H9 (cell line): ENCODE measurements at regions not wholly inside any gene's neighbourhood (a gene's known extent, or its start where the extent isn't known, plus 50 kb on each side); places are given as distances from the start of the nearest gene placed in this dataset.

Experiments used
- DNase-seq: peaks from one replicate; pipeline ENCODE4 v3.0.0-alpha.2; 2017
- H2AFZ ChIP-seq: one replicate; pipeline ENCODE4 v1.6.1; 2013; ENCODE audit warnings: mild to moderate bottlenecking, low read length, control low read depth, moderate library complexity
- H2AK5ac ChIP-seq: 2 replicates; pipeline ENCODE4 v1.6.1; 2013; ENCODE audit warnings: low read length, control low read depth, mixed read lengths; ENCODE audit not compliant: insufficient read length
- H2BK120ac ChIP-seq: one replicate; pipeline ENCODE4 v1.6.1; 2013; ENCODE audit warnings: low read depth, mild to moderate bottlenecking, low read length, control low read depth, inconsistent platforms; ENCODE audit not compliant: poor library complexity, severe bottlenecking
- H2BK12ac ChIP-seq: 2 replicates; pipeline ENCODE4 v1.6.1; 2013; ENCODE audit warnings: low read length, control low read depth, mixed read lengths, low read depth; ENCODE audit not compliant: insufficient read length
- H2BK15ac ChIP-seq: 2 replicates; pipeline ENCODE4 v1.6.1; 2013; ENCODE audit warnings: low read depth, low read length, control low read depth
- H2BK20ac ChIP-seq: one replicate; pipeline ENCODE4 v1.6.1; 2013; ENCODE audit warnings: low read depth, mild to moderate bottlenecking, low read length, control low read depth, inconsistent platforms; ENCODE audit not compliant: poor library complexity, severe bottlenecking
- H2BK5ac ChIP-seq: 2 replicates; pipeline ENCODE4 v1.6.1; 2013; ENCODE audit warnings: low read length, control low read depth, mixed read lengths; ENCODE audit not compliant: insufficient read length
- H3K14ac ChIP-seq: 2 replicates; pipeline ENCODE4 v1.6.1; 2013; ENCODE audit warnings: low read length, control low read depth; ENCODE audit not compliant: insufficient read depth
- H3K18ac ChIP-seq: 2 replicates; pipeline ENCODE4 v1.6.1; 2013; ENCODE audit warnings: low read depth, mild to moderate bottlenecking, mixed read lengths, low read length, control low read depth; ENCODE audit not compliant: insufficient read length
- H3K23ac ChIP-seq: 2 replicates; pipeline ENCODE4 v1.6.1; 2013; ENCODE audit warnings: low read length, control low read depth, mixed read lengths, low read depth; ENCODE audit not compliant: insufficient read length
- H3K23me2 ChIP-seq: 2 replicates; pipeline ENCODE4 v1.6.1; 2013; ENCODE audit warnings: low read depth, mild to moderate bottlenecking, mixed read lengths, low read length, control low read depth; ENCODE audit not compliant: insufficient read length, poor library complexity, severe bottlenecking
- H3K27ac ChIP-seq: 2 replicates; pipeline ENCODE4 v1.5.1; 2013; ENCODE audit warnings: low read length, control low read depth, mixed read lengths, low read depth; ENCODE audit not compliant: insufficient read length
- H3K27me3 ChIP-seq: 2 replicates; pipeline ENCODE4 v1.6.1; 2013; ENCODE audit warnings: low read length, control low read depth, inconsistent platforms; ENCODE audit not compliant: insufficient read depth
- H3K4ac ChIP-seq: 2 replicates; pipeline ENCODE4 v1.6.1; 2013; ENCODE audit warnings: low read depth, mild to moderate bottlenecking, control low read depth, inconsistent platforms, low read length, moderate library complexity
- H3K4me1 ChIP-seq: 2 replicates; pipeline ENCODE4 v1.6.1; 2013; ENCODE audit warnings: low read length, control low read depth, inconsistent platforms; ENCODE audit not compliant: insufficient read depth
- H3K4me2 ChIP-seq: 2 replicates; pipeline ENCODE4 v1.6.1; 2013; ENCODE audit warnings: low read length, control low read depth, mixed read lengths; ENCODE audit not compliant: insufficient read length, insufficient read depth
- H3K56ac ChIP-seq: 2 replicates; pipeline ENCODE4 v1.6.1; 2013; ENCODE audit warnings: low read depth, mild to moderate bottlenecking, mixed read lengths, low read length, control low read depth; ENCODE audit not compliant: insufficient read length
- H3K79me1 ChIP-seq: 2 replicates; pipeline ENCODE4 v1.6.1; 2013; ENCODE audit warnings: low read depth, mild to moderate bottlenecking, moderate library complexity, low read length, control low read depth, inconsistent platforms; ENCODE audit not compliant: insufficient read depth, poor library complexity, severe bottlenecking
- H3K79me2 ChIP-seq: 2 replicates; pipeline ENCODE4 v1.6.1; 2013; ENCODE audit warnings: low read length, control low read depth, inconsistent platforms; ENCODE audit not compliant: insufficient read depth
- H3K9ac ChIP-seq: 2 replicates; pipeline ENCODE4 v1.6.1; 2013; ENCODE audit warnings: low read length, control low read depth, mixed read lengths; ENCODE audit not compliant: insufficient read length; ENCODE audit errors: extremely low read depth
- H3K9me3 ChIP-seq: one replicate; pipeline ENCODE4 v1.6.1; 2013; ENCODE audit warnings: low read depth, low read length, inconsistent platforms; ENCODE audit not compliant: control insufficient read depth
- H3T11ph ChIP-seq: one replicate; pipeline ENCODE4 v1.6.1; 2013; ENCODE audit warnings: mild to moderate bottlenecking, low read length, control low read depth, inconsistent platforms
- H4K20me1 ChIP-seq: one replicate; pipeline ENCODE4 v1.6.1; 2013; ENCODE audit not compliant: control insufficient read depth, insufficient read length, insufficient read depth
- H4K5ac ChIP-seq: 2 replicates; pipeline ENCODE4 v1.6.1; 2013; ENCODE audit warnings: low read depth, mild to moderate bottlenecking, mixed read lengths, low read length, control low read depth; ENCODE audit not compliant: insufficient read length
- H4K8ac ChIP-seq: replicated peaks from 2 replicates; pipeline ENCODE4 v1.6.1; 2013; ENCODE audit warnings: low read length, control low read depth, mixed read lengths, low read depth; ENCODE audit not compliant: insufficient read length
- H4K91ac ChIP-seq: 2 replicates; pipeline ENCODE4 v1.6.1; 2013; ENCODE audit warnings: low read depth, mild to moderate bottlenecking, moderate library complexity, mixed read lengths, low read length, control low read depth; ENCODE audit not compliant: insufficient read length
- H3K27ac Mint-ChIP-seq, 3 experiments: 2 replicates in 2 of 3; 3 replicates in 1 of 3; pipeline ENCODE4 v1.8.0; 2020 to 2021; ENCODE audit warnings: mixed read lengths in 3 of 3, mild to moderate bottlenecking in 1 of 3, moderate library complexity in 1 of 3
- H3K27me3 Mint-ChIP-seq: 2 replicates; pipeline ENCODE4 v1.8.0; 2021; ENCODE audit warnings: low read depth, mild to moderate bottlenecking, moderate library complexity, mixed read lengths
- H3K36me3 Mint-ChIP-seq, 3 experiments: 2 replicates in 2 of 3; 3 replicates in 1 of 3; pipeline ENCODE4 v1.8.0; 2020 to 2021; ENCODE audit warnings: low read depth in 3 of 3, mixed read lengths in 3 of 3; ENCODE audit not compliant: insufficient read depth in 1 of 3
- H3K4me1 Mint-ChIP-seq, 2 experiments: 2 replicates each; pipeline ENCODE4 v1.8.0; 2020; ENCODE audit warnings: mixed read lengths in 2 of 2
- H3K4me3 Mint-ChIP-seq, 2 experiments: 2 replicates in 1 of 2; 3 replicates in 1 of 2; pipeline ENCODE4 v1.8.0; 2020 to 2021; ENCODE audit warnings: mild to moderate bottlenecking in 2 of 2, mixed read lengths in 2 of 2, moderate library complexity in 1 of 2
- H3K9me3 Mint-ChIP-seq, 2 experiments: 2 replicates in 1 of 2; 3 replicates in 1 of 2; pipeline ENCODE4 v1.8.0; 2020; ENCODE audit warnings: mild to moderate bottlenecking in 2 of 2, mixed read lengths in 2 of 2, moderate library complexity in 1 of 2
- CTCF ChIP-seq: fragments of 200-600 bp; sonication (generic); conservative IDR thresholded peaks from 3 replicates; pipeline ENCODE4 v1.8.0; 2021; ENCODE audit warnings: antibody characterized with exemption, mild to moderate bottlenecking
- WGBS: extraction: QIAGEN DNeasy Blood & Tissue Kit; methylation state at CpG from one replicate; pipeline ENCODE4 v1.1.7; 2013; ENCODE audit warnings: missing lambda C conversion rate, low lambda C conversion rate, mixed read lengths; ENCODE audit not compliant: insufficient read length; ENCODE audit errors: extremely low coverage; 5-methylcytosine and 5-hydroxymethylcytosine counted together

DNA sequence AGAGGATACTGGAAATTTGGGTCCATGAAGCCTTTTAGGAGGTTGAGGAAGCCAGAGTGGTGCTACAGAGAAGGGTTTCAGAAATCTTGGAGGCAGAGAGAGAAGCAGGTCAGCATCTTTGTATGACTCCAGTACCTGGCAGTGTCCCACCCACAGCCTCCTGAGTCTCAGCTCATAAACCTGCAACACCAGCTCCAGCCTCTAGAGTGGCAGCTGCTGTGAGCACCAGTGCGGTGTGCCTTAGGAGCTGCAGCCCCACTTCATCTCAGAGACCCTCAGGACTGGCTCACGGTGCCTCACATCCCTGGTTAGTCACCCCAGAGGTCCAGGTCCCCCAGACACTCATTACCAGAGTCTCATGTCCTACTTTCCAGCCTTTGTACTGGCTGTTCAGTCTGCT, 84.8 kb upstream of the PRKAR2B start:
- peaks cover 11 to 15% of the 10 kb centered on the region in 2 experiments for H3K4me1 Mint-ChIP-seq
- Histone ChIP-seq H3K23ac (no peak overlapping the region), H3K9ac (no peak overlapping the region), H3K14ac (no peak overlapping the region), H2BK20ac (no peak overlapping the region), H3K9me3 (no peaks in the 10 kb centered on the region), H2BK5ac (no peak overlapping the region), H3K79me2 (no peaks in the 10 kb centered on the region), H3T11ph (no peak overlapping the region), H3K18ac (no peak overlapping the region), H3K79me1 (no peaks in the 10 kb centered on the region), H3K4ac (no peak overlapping the region), H3K27me3 (no peaks in the 10 kb centered on the region), H4K5ac (no peak overlapping the region), H3K4me1 (no peaks in the 10 kb centered on the region), H3K4me2 (no peak overlapping the region), H3K56ac (no peak overlapping the region), H3K23me2 (no peaks in the 10 kb centered on the region), H3K27ac (no peak overlapping the region), H2BK120ac (no peak overlapping the region), H2AK5ac (no peak overlapping the region), H2AFZ (no peak overlapping the region), H4K20me1 (no peaks in the 10 kb centered on the region), H4K91ac (no peak overlapping the region), H4K8ac (no peak overlapping the region), H2BK15ac (no peak overlapping the region), H2BK12ac (no peak overlapping the region)
- TF ChIP-seq CTCF, result peak; percentile 59
- no peaks in the 10 kb centered on the region; the same call in 1 of the 2 replicates for H3K27me3 Mint-ChIP-seq
- WGBS, result no CpG with 5 or more reads among the region's 2 CpGs
- H3K27ac Mint-ChIP-seq, result no peak overlapping the region; a peak in 1 of 7 replicates
- no peaks in the 10 kb centered on the region; a peak in 1 of 7 replicates for H3K36me3 Mint-ChIP-seq
- no peak overlapping the region for H3K4me3 Mint-ChIP-seq
- peak; percentile 76 for DNase-seq
- H3K9me3 Mint-ChIP-seq, result no peaks in the 10 kb centered on the region; a peak in 1 of 5 replicates
